ENCODE measurements at regions not wholly inside any gene's neighbourhood (a gene's known extent, or its start where the extent isn't known, plus 50 kb on each side); places are given as distances from the start of the nearest gene placed in this dataset.

GRCh38 chr3:73791356-73791755, 166.6 kb upstream of the PDZRN3 start:
- no peaks in the 10 kb centered on the region for H3K79me2 ChIP-seq (ENCODE audit: control insufficient read depth, insufficient read depth, low read length)
- no peaks in the 10 kb centered on the region for H4K20me1 ChIP-seq (ENCODE audit: control insufficient read depth, extremely low read depth, insufficient read depth, low read length)
- H3K9ac ChIP-seq (ENCODE audit: control insufficient read depth, extremely low read depth, insufficient read depth, low read length), result no peak overlapping the region
- no peaks in the 10 kb centered on the region for H3K36me3 ChIP-seq (ENCODE audit: control insufficient read depth in 2 of 2, extremely low read depth in 1 of 2, insufficient read depth in 2 of 2, low read length in 2 of 2)
- no peak for DNase-seq (ENCODE audit: low read depth, low spot score)
- TF ChIP-seq, protein P1, sequence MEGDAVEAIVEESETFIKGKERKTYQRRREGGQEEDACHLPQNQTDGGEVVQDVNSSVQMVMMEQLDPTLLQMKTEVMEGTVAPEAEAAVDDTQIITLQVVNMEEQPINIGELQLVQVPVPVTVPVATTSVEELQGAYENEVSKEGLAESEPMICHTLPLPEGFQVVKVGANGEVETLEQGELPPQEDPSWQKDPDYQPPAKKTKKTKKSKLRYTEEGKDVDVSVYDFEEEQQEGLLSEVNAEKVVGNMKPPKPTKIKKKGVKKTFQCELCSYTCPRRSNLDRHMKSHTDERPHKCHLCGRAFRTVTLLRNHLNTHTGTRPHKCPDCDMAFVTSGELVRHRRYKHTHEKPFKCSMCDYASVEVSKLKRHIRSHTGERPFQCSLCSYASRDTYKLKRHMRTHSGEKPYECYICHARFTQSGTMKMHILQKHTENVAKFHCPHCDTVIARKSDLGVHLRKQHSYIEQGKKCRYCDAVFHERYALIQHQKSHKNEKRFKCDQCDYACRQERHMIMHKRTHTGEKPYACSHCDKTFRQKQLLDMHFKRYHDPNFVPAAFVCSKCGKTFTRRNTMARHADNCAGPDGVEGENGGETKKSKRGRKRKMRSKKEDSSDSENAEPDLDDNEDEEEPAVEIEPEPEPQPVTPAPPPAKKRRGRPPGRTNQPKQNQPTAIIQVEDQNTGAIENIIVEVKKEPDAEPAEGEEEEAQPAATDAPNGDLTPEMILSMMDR (optimal IDR thresholded peaks at IDR 0.05 in 1 of 3, IDR thresholded peaks at IDR 0.05 in 1 of 3, conservative IDR thresholded peaks at IDR 0.05 in 1 of 3; ENCODE audit: extremely low read depth in 1 of 3, insufficient read depth in 2 of 3, low read length in 3 of 3), result no peak
- no peak for TF ChIP-seq EZH2 (IDR thresholded peaks at IDR 0.05; ENCODE audit: low read length)
- no peak overlapping the region for H2AFZ ChIP-seq (ENCODE audit: control insufficient read depth, low read length)
- no peaks in the 10 kb centered on the region for H3K9me3 ChIP-seq (ENCODE audit: control insufficient read depth, low read depth, low read length)
- no peak overlapping the region for H3K4me3 ChIP-seq (ENCODE audit: control insufficient read depth in 2 of 3, extremely low read depth in 1 of 3, insufficient read depth in 2 of 3, low read depth in 1 of 3, low read length in 3 of 3)
- dilution Hi-C loops (cut with MboI; ENCODE audit: extremely low pct_ligation_motif_present, low sequenced_read_pairs), result no loop called here
- H3K4me1 ChIP-seq (ENCODE audit: control insufficient read depth, extremely low read depth, insufficient read depth, low read length), result peaks cover 7% of the 10 kb centered on the region
- H3K27ac ChIP-seq (ENCODE audit: control insufficient read depth, insufficient read depth, low read length), result no peak overlapping the region
- H3K27me3 ChIP-seq (ENCODE audit: control insufficient read depth, extremely low read depth, insufficient read depth, low read length), result no peaks in the 10 kb centered on the region
- FAIRE-seq, result no peak
- no peaks in the 10 kb centered on the region for H3K9me1 ChIP-seq (ENCODE audit: control insufficient read depth, extremely low read depth, insufficient read depth, low read length)
- no peak overlapping the region for H3K4me2 ChIP-seq (ENCODE audit: control insufficient read depth, extremely low read depth, insufficient read depth, low read depth, low read length)

- Histone ChIP-seq H3K36me3 (ENCODE audit: control insufficient read depth in 2 of 2, extremely low read depth in 1 of 2, insufficient read depth in 2 of 2, low read length in 2 of 2) (no peaks in the 10 kb centered on the region), H2AFZ (ENCODE audit: control insufficient read depth, low read length) (no peak overlapping the region), H4K20me1 (ENCODE audit: control insufficient read depth, extremely low read depth, insufficient read depth, low read length) (no peaks in the 10 kb centered on the region), H3K4me2 (ENCODE audit: control insufficient read depth, extremely low read depth, insufficient read depth, low read depth, low read length) (no peak overlapping the region), H3K4me1 (ENCODE audit: control insufficient read depth, extremely low read depth, insufficient read depth, low read length) (peaks cover 15% of the 10 kb centered on the region), H3K27ac (ENCODE audit: control insufficient read depth, insufficient read depth, low read length) (no peak overlapping the region), H3K27me3 (ENCODE audit: control insufficient read depth, extremely low read depth, insufficient read depth, low read length) (no peaks in the 10 kb centered on the region), H3K4me3 (ENCODE audit: control insufficient read depth in 2 of 3, extremely low read depth in 1 of 3, insufficient read depth in 2 of 3, low read depth in 1 of 3, low read length in 3 of 3) (no peak overlapping the region), H3K9me1 (ENCODE audit: control insufficient read depth, extremely low read depth, insufficient read depth, low read length) (no peaks in the 10 kb centered on the region), H3K9me3 (ENCODE audit: control insufficient read depth, low read depth, low read length) (no peaks in the 10 kb centered on the region), H3K79me2 (ENCODE audit: control insufficient read depth, insufficient read depth, low read length) (no peaks in the 10 kb centered on the region), H3K9ac (ENCODE audit: control insufficient read depth, extremely low read depth, insufficient read depth, low read length) (no peak overlapping the region)
- DNase-seq (ENCODE audit: low read depth, low spot score), result no peak
- no peak for FAIRE-seq
- dilution Hi-C loops (cut with MboI; ENCODE audit: extremely low pct_ligation_motif_present, low sequenced_read_pairs), result no loop called here
- TF ChIP-seq EZH2 (IDR thresholded peaks at IDR 0.05; ENCODE audit: low read length), result no peak
- TF ChIP-seq, protein P1 (optimal IDR thresholded peaks at IDR 0.05 in 1 of 3, IDR thresholded peaks at IDR 0.05 in 1 of 3, conservative IDR thresholded peaks at IDR 0.05 in 1 of 3; ENCODE audit: extremely low read depth in 1 of 3, insufficient read depth in 2 of 3, low read length in 3 of 3), result no peak
Measured at GRCh38 chr3:73789825-73790444, 165.2 kb upstream of the PDZRN3 start.
